GM10248 (cell line): ENCODE measurements at regions not wholly inside any gene's neighbourhood (a gene's known extent, or its start where the extent isn't known, plus 50 kb on each side); places are given as distances from the start of the nearest gene placed in this dataset.
"Not testable (repeated sequence)": the region's sequence is repeated elsewhere in the genome, so short reads cannot be mapped to it uniquely, and the experiment has no call there.

Experiments
- CTCF ChIA-PET: fragments of 300-600 bp; sonication (Branson Sonifier 250); formaldehyde crosslinking; extraction: SDS; loops from one replicate; lab custom pipeline; 2021; ENCODE audit warnings: antibody characterized with exemption; lab: Yijun Ruan, JAX
- POLR2A ChIA-PET: fragments of 350-650 bp; sonication (Branson Sonifier 250); formaldehyde crosslinking; extraction: SDS; loops from one replicate; lab custom pipeline; 2020; ENCODE audit warnings: antibody characterized with exemption; lab: Yijun Ruan, JAX
- DNase-seq: peaks from one replicate; pipeline ENCODE4 v3.0.0; 2012; ENCODE audit errors: extremely low spot score
- CTCF ChIP-seq: IDR thresholded peaks from 2 replicates; pipeline ENCODE4 v1.5.1; 2012; ENCODE audit warnings: mild to moderate bottlenecking, low read depth; ENCODE audit errors: extremely low read depth, missing control alignments, control extremely low read depth

- ChIA-PET CTCF (no interaction called here), POLR2A (no interaction called here)
- no peak for DNase-seq
- no peak for TF ChIP-seq CTCF
Measured at GRCh38 chr2:58598171-58598570, 357.0 kb upstream of the FANCL start.

DNA sequence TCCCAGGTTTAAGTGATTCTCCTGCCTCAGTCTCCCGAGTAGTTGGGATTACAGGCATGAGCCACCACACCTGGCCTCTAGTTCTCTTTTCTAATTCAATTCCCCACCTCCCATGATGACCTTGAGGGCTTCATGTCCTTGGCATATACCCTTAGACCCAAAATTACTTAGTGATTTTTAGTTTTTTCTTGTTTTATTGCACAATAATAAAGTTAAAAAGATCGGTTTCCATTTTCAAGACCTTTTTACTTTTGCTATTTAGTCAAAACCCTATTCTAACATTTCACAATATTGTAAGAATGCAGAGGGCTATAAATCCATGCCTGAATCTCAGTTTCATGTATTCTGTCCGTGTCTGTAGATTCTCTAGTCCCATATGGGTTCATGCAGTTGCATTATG, 354.6 kb upstream of the FANCL start:
- no peak for TF ChIP-seq CTCF
- no peak for DNase-seq
- ChIA-PET CTCF (interaction anchor here (0.9 kb wide), 1 partner anchor 41 kb away, joined by 3 read pairs; no protein-coding TSS in a partner anchor), POLR2A (no interaction called here)

GRCh38 chr2:58594762-58595161, 353.6 kb upstream of the FANCL start:
- ChIA-PET POLR2A (no interaction called here), CTCF (interaction anchor here (0.9 kb wide), 1 partner anchor 40 kb away, joined by 3 read pairs; no protein-coding TSS in a partner anchor)
- no peak for TF ChIP-seq CTCF
- DNase-seq: no peak

GRCh38 chr2:58594175-58594574, 353.1 kb upstream of the FANCL start:
- DNase-seq: no peak
- TF ChIP-seq CTCF: no peak
- ChIA-PET CTCF (no interaction called here), POLR2A (no interaction called here)

- CTCF ChIA-PET, DNase-seq, POLR2A ChIA-PET: not testable (repeated sequence)
Measured at GRCh38 chr2:58586178-58586577, 345.1 kb upstream of the FANCL start.

DNA sequence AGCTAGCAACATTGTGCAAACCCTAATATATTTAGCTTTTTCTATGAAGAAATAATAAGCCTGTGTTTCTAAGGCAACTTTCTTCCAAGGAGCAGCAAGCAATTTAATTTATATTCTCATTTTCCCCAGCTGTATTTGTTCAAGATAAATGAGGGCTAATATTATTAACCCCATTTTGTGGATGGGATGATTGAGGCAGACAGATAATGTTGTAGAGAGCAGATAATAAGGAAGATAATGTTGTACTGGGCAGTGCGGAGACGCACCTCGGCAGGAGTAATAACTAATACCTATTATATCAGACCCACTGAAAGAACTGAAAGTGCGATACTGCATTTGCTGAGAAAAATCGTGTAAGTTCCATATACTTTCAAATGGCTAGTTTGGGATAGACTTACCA, 344.1 kb upstream of the FANCL start:
- ChIA-PET CTCF (interaction anchor here (1.1 kb wide), 1 partner anchor 9 kb away, joined by 3 read pairs; no protein-coding TSS in a partner anchor), POLR2A (no interaction called here)
- TF ChIP-seq CTCF: no peak
- no peak for DNase-seq

- no peak for DNase-seq
- POLR2A ChIA-PET: no interaction called here
- CTCF ChIA-PET: interaction anchor here (1.1 kb wide), 1 partner anchor 9 kb away, joined by 3 read pairs; no protein-coding TSS in a partner anchor
- TF ChIP-seq CTCF: no peak
Measured at GRCh38 chr2:58584606-58585118, 343.5 kb upstream of the FANCL start.
